Prostate gland (tissue), 2 donors: ENCODE measurements at regions not wholly inside any gene's neighbourhood (a gene's known extent, or its start where the extent isn't known, plus 50 kb on each side); places are given as distances from the start of the nearest gene placed in this dataset.

ENCODE experiments used
- DNase-seq: peaks from one replicate; pipeline ENCODE4 v3.0.0-alpha.2; 2019; ENCODE audit warnings: low spot score
- H3K27ac ChIP-seq, 2 donors: fragments of 200-600 bp; sonication (generic); 2 replicates each; pipeline ENCODE4 v1.5.1; 2017 to 2019
- H3K27me3 ChIP-seq: fragments of 200-600 bp; sonication (generic); replicated peaks from 2 replicates; pipeline ENCODE4 v1.5.1; 2019; ENCODE audit not compliant: insufficient read depth
- H3K36me3 ChIP-seq, 2 donors: fragments of 200-600 bp; sonication (generic); 1 replicate in 1 of 2; 2 replicates in 1 of 2; pipeline versions ENCODE4 v1.5.1 to v1.8.1; 2017 to 2019
- H3K4me1 ChIP-seq: fragments of 200-600 bp; sonication (generic); replicated peaks from 2 replicates; pipeline ENCODE4 v1.5.1; 2019
- H3K4me3 ChIP-seq, 2 donors: fragments of 200-600 bp; sonication (generic); 2 replicates each; pipeline ENCODE4 v1.5.1; 2017 to 2019
- H3K9me3 ChIP-seq: fragments of 200-600 bp; sonication (generic); 2 replicates; pipeline ENCODE4 v1.5.1; 2017
- CTCF ChIP-seq, 4 experiments: fragments of 200-600 bp in 2 of 4; fragments of 450-650 bp in 2 of 4; sonication (generic) in 2 of 4; IDR thresholded peaks; 1 replicate in 3 of 4; 2 replicates in 1 of 4; pipeline ENCODE4 v1.5.1; 2016 to 2019; ENCODE audit warnings: antibody characterized with exemption in 4 of 4, mild to moderate bottlenecking in 2 of 4, moderate library complexity in 2 of 4
- POLR2A ChIP-seq: fragments of 450-650 bp; IDR thresholded peaks from one replicate; pipeline ENCODE4 v1.6.1; 2016; ENCODE audit warnings: antibody characterized with exemption, mild to moderate bottlenecking
- POLR2AphosphoS5 ChIP-seq: sonication (generic); formaldehyde crosslinking; IDR thresholded peaks from one replicate; pipeline ENCODE4 v1.6.1; 2017; ENCODE audit warnings: antibody characterized with exemption
- WGBS: methylation state at CpG from one replicate; pipeline ENCODE4 v1.1.5; 2018; 5-methylcytosine and 5-hydroxymethylcytosine counted together
- intact Hi-C: fragments of 100-400 bp; cut with DNase I; formaldehyde crosslinking; loops from one replicate; pipeline ENCODE4 v1.14.2; 2022

GRCh38 chr1:30014031-30014430 lies 709.4 kb downstream of the MATN1 start:
- intact Hi-C loops, result no loop called here
- H3K4me1 ChIP-seq, result no peaks in the 10 kb centered on the region
- H3K27me3 ChIP-seq, result no peaks in the 10 kb centered on the region
- H3K36me3 ChIP-seq, result no peaks in the 10 kb centered on the region
- no peak overlapping the region for H3K27ac ChIP-seq
- no peak for DNase-seq
- no peak overlapping the region for H3K4me3 ChIP-seq
- 49% methylated on average over 2 of the region's 2 CpGs for WGBS
- TF ChIP-seq CTCF (IDR thresholded peaks at IDR 0.05) (no peak), POLR2AphosphoS5 (no peak), POLR2A (no peak)
- H3K9me3 ChIP-seq, result no peaks in the 10 kb centered on the region

- Histone ChIP-seq H3K4me3 (no peak overlapping the region), H3K4me1 (no peaks in the 10 kb centered on the region), H3K27ac (no peak overlapping the region), H3K9me3 (no peaks in the 10 kb centered on the region), H3K36me3 (no peaks in the 10 kb centered on the region), H3K27me3 (no peaks in the 10 kb centered on the region)
- intact Hi-C loops, result no loop called here
- no peak for DNase-seq
- WGBS, result 55% methylated on average over 7 of the region's 7 CpGs
- no peak for TF ChIP-seq CTCF (IDR thresholded peaks at IDR 0.05)
- TF ChIP-seq POLR2AphosphoS5, result no peak
- no peak for TF ChIP-seq POLR2A
These were observed 710.6 kb downstream of the MATN1 start for GRCh38 chr1:30012455-30013440.

DNA sequence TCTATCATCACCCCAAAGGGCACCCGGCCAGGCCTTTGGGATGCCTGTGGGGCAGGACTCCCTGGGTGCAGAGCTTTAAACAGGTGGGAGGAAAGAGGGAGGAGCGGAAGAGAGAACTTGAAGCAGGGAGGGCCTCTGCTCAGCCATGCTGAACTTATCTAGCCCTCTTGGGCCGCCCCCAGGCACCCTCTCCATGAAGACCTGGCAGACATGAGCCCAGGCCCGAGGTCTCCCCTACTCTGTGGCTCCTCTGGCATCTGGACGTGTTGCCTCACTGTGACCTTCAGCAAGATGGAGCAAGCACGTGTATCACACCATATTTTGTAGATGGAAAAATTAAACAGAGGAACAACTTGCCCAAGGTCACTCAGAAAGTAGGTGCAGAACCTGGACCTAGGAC lies 711.4 kb downstream of the MATN1 start:
- Histone ChIP-seq H3K27me3 (no peaks in the 10 kb centered on the region), H3K36me3 (no peaks in the 10 kb centered on the region), H3K4me1 (no peaks in the 10 kb centered on the region), H3K27ac (no peak overlapping the region), H3K4me3 (no peak overlapping the region), H3K9me3 (no peaks in the 10 kb centered on the region)
- no peak for DNase-seq
- intact Hi-C loops, result no loop called here
- no peak for TF ChIP-seq CTCF (IDR thresholded peaks at IDR 0.05)
- TF ChIP-seq POLR2A, result no peak
- no peak for TF ChIP-seq POLR2AphosphoS5
- 60% methylated on average over 6 of the region's 6 CpGs for WGBS

DNA sequence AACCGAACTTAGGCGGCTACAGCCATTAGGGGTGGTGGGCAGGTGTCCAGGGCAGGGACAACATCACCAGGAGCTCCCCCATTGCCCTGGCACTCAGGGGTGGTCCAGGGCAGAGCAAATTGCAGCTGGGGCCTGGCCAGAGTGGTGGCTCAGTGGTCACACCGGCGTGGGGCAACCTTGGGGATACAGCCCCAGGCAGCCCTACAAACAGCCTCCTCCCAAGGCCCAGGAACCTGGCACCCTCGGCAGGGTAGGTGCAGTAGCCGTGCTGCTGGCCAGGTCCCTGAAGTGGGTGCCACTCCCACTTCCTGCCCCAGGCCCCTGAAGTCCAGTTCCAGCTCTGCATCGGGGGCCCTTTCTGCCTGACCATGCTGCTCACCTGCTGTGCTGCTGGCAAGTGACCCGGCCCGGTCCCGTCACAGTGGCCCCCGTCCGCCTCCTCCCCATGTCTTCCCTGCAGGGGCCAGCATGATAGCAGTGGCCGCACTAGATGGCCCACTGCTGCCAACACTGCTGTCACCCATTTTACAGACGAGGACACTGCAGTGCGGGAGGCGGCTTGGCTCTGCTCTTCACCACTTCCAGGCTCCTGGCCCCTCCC lies 712.8 kb downstream of the MATN1 start:
- H3K4me1 ChIP-seq, result no peaks in the 10 kb centered on the region
- H3K27me3 ChIP-seq, result no peaks in the 10 kb centered on the region
- intact Hi-C loops, result no loop called here
- H3K9me3 ChIP-seq, result no peaks in the 10 kb centered on the region
- H3K4me3 ChIP-seq, result no peak overlapping the region
- WGBS, result 77% methylated on average over 13 of the region's 16 CpGs
- no peak overlapping the region for H3K27ac ChIP-seq
- TF ChIP-seq POLR2A (no peak), CTCF (IDR thresholded peaks at IDR 0.05) (no peak), POLR2AphosphoS5 (no peak)
- no peaks in the 10 kb centered on the region for H3K36me3 ChIP-seq
- DNase-seq, result no peak
